NCI-H1105 (cell line): ENCODE measurements at regions not wholly inside any gene's neighbourhood (a gene's known extent, or its start where the extent isn't known, plus 50 kb on each side); places are given as distances from the start of the nearest gene placed in this dataset.

Experiments
- DNase-seq: peaks from one replicate; lab custom pipeline; 2025; lab: John Stamatoyannopoulos, UW

GRCh38 chrX:7789200-7789599, 53.8 kb upstream of the VCX start:
- DNase-seq, result no peak

- DNase-seq, result no peak
Measured at GRCh38 chrX:7788334-7788733, 54.6 kb upstream of the VCX start.

GRCh38 chrX:7787714-7788113, 55.3 kb upstream of the VCX start:
- DNase-seq, result no peak

GRCh38 chrX:7784580-7784979, 58.4 kb upstream of the VCX start:
- DNase-seq, result no peak

- DNase-seq, result no peak
Measured at GRCh38 chrX:7779644-7780043, 63.3 kb upstream of the VCX start.

- DNase-seq, result no peak
Measured at GRCh38 chrX:7775987-7776386, 67.0 kb upstream of the VCX start.

GRCh38 chrX:7771788-7772438, 71.1 kb upstream of the VCX start:
- no peak for DNase-seq

- no peak for DNase-seq
Measured at GRCh38 chrX:7759830-7760229, 83.1 kb upstream of the VCX start.

GRCh38 chrX:7746856-7747255, 96.1 kb upstream of the VCX start:
- no peak for DNase-seq

GRCh38 chrX:7730071-7730470, 112.9 kb upstream of the VCX start:
- DNase-seq, result no peak

- no peak for DNase-seq
Measured at GRCh38 chrX:7720519-7720918, 122.5 kb upstream of the VCX start.

GRCh38 chrX:7714351-7714750, 128.6 kb upstream of the VCX start:
- no peak for DNase-seq

GRCh38 chrX:7711167-7711566, 131.8 kb upstream of the VCX start:
- no peak for DNase-seq

- DNase-seq, result no peak
Measured at GRCh38 chrX:7709845-7710244, 133.1 kb upstream of the VCX start.

- no peak for DNase-seq
Measured at GRCh38 chrX:7706032-7706431, 136.9 kb upstream of the VCX start.

GRCh38 chrX:7704205-7704604, 138.8 kb upstream of the VCX start:
- DNase-seq, result no peak

GRCh38 chrX:7698248-7698647, 144.7 kb upstream of the VCX start:
- DNase-seq, result no peak

- no peak for DNase-seq
Measured at GRCh38 chrX:7690842-7691241, 152.1 kb upstream of the VCX start.

- DNase-seq, result no peak
Measured at GRCh38 chrX:7689791-7690412, 153.1 kb upstream of the VCX start.

- no peak for DNase-seq
Measured at GRCh38 chrX:7680181-7680580, 162.8 kb upstream of the VCX start.

GRCh38 chrX:7654316-7654715, 188.7 kb upstream of the VCX start:
- DNase-seq, result no peak

- no peak for DNase-seq
Measured at GRCh38 chrX:7647831-7648230, 195.1 kb upstream of the VCX start.

- DNase-seq, result no peak
Measured at GRCh38 chrX:7641141-7641540, 201.8 kb upstream of the VCX start.

- DNase-seq, result no peak
Measured at GRCh38 chrX:7640392-7640791, 202.6 kb upstream of the VCX start.
